Naive B cell (primary cell): ENCODE measurements at regions not wholly inside any gene's neighbourhood (a gene's known extent, or its start where the extent isn't known, plus 50 kb on each side); places are given as distances from the start of the nearest gene placed in this dataset.

Experiments
- ATAC-seq, 2 donors: fragments of 150-1000 bp; cut with Tn5 transposase; 2 replicates each; pipeline ENCODE4 v1.10.0; 2021; ENCODE audit warnings: low read depth in 2 of 2, mild to moderate bottlenecking in 2 of 2, moderate library complexity in 2 of 2
- DNase-seq: peaks from one replicate; pipeline ENCODE4 v3.0.0; 2022
- H3K27ac Mint-ChIP-seq, 6 donors: one replicate each; pipeline ENCODE4 v1.8.0; 2020 to 2022; ENCODE audit warnings: mild to moderate bottlenecking in 6 of 6, mixed read lengths in 6 of 6, moderate library complexity in 5 of 6, inconsistent platforms in 2 of 6
- H3K27me3 Mint-ChIP-seq, 3 donors: one replicate each; pipeline ENCODE4 v1.8.0; 2021 to 2022; ENCODE audit warnings: mixed read lengths in 3 of 3, mild to moderate bottlenecking in 1 of 3
- H3K36me3 Mint-ChIP-seq, 2 donors: one replicate each; pipeline ENCODE4 v1.8.0; 2020 to 2022; ENCODE audit warnings: mixed read lengths in 2 of 2, inconsistent platforms in 1 of 2, mild to moderate bottlenecking in 1 of 2
- H3K4me1 Mint-ChIP-seq, 3 donors: one replicate each; pipeline ENCODE4 v1.8.0; 2020 to 2022; ENCODE audit warnings: mixed read lengths in 3 of 3, inconsistent platforms in 1 of 3, mild to moderate bottlenecking in 1 of 3, moderate library complexity in 1 of 3
- H3K4me3 Mint-ChIP-seq, 8 donors: one replicate each; pipeline ENCODE4 v1.8.0; 2020 to 2022; ENCODE audit warnings: mild to moderate bottlenecking in 8 of 8, mixed read lengths in 8 of 8, moderate library complexity in 8 of 8, inconsistent platforms in 2 of 8
- H3K9me3 Mint-ChIP-seq, 7 donors: one replicate each; pipeline ENCODE4 v1.8.0; 2020 to 2022; ENCODE audit warnings: mixed read lengths in 7 of 7, mild to moderate bottlenecking in 5 of 7, inconsistent platforms in 2 of 7, moderate library complexity in 1 of 7

DNA sequence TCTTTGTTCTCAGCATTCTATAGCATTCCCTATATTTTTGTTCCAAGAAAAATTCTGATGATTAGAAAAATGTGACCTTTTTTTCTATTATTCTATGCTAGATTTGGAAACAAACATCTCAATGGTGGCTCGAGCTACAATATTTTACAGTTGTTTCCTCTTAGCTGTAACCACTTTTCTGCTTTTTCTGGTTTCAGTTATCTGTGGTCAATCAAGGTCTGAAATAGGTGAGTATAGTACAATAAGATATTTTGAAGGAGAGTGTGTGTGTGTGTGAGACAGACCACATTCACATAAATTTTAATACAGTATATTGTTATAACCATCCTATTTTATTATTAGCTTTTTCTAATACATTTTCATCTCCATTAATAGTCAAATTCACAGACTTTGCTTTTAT lies 564.5 kb upstream of the GHITM start:
- Mint-ChIP-seq H3K27ac (no peak overlapping the region), H3K36me3 (no peaks in the 10 kb centered on the region), H3K9me3 (peaks cover 3 to 22% (median 8%) of the 10 kb centered on the region in 7 donors), H3K27me3 (no peaks in the 10 kb centered on the region), H3K4me3 (no peak overlapping the region), H3K4me1 (no peaks in the 10 kb centered on the region)
- ATAC-seq (no peak), DNase-seq (no peak)

DNA sequence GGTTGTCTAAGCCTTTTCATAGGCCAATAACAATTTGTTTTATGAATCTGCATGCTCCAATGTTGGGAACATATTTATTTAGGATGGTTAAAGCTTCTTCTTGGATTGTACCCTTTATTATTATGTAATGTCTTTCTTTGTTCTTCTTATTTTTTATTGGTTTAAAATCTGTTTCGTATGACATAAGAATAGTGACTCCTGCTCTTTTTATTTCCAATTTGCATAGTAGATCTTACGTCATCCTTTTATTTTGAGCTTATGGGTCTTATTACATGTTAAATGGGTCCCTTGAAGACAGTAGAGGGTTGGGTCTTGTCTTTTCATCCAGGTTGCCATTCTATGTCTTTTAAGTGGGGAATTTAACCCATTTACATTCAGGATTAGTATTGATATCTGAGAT lies 561.9 kb upstream of the GHITM start:
- ATAC-seq (no peak), DNase-seq (no peak)
- no peaks in the 10 kb centered on the region for H3K36me3 Mint-ChIP-seq
- no peak overlapping the region for H3K27ac Mint-ChIP-seq
- no peaks in the 10 kb centered on the region for H3K4me1 Mint-ChIP-seq
- H3K27me3 Mint-ChIP-seq, result no peaks in the 10 kb centered on the region
- H3K9me3 Mint-ChIP-seq, result peaks cover 1 to 22% (median 7%) of the 10 kb centered on the region in 7 donors
- H3K4me3 Mint-ChIP-seq, result no peak overlapping the region

DNA sequence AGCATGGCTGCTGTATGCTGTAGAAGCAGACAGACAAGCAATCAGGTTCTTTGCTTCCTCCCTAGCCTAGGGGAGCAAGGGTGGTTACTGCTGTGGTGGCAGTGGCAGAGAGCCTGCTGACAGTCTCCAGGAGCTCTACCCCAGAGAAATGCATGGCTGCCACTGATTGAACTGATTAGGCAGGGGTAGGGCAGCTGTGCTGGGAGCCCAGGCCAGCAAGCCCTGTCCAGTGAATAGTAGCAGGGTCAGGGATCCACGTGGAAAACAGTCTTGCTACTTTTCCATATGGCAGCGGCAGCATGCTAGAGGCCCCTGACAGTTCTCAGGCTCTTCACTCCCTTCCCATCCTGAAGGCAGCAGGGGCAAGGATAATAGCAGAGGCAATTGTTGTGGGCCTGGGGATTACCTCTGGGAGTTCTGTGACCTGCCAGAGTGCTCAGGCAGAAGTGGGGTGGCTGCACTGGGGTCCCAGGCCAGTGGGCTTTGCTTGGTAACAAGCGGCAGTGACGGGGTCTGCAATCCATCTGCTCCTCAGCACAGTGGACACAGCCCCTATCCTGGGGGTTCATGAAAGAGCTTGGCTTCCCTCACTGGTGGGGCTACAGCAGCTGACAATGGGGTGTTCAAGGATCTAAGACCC lies 558.8 kb upstream of the GHITM start:
- Mint-ChIP-seq H3K27ac (no peak overlapping the region), H3K4me3 (no peak overlapping the region), H3K36me3 (no peaks in the 10 kb centered on the region), H3K4me1 (no peaks in the 10 kb centered on the region), H3K9me3 (peaks cover 3 to 22% (median 7%) of the 10 kb centered on the region in 7 donors), H3K27me3 (no peaks in the 10 kb centered on the region)
- DNase-seq (no peak), ATAC-seq (no peak)

DNA sequence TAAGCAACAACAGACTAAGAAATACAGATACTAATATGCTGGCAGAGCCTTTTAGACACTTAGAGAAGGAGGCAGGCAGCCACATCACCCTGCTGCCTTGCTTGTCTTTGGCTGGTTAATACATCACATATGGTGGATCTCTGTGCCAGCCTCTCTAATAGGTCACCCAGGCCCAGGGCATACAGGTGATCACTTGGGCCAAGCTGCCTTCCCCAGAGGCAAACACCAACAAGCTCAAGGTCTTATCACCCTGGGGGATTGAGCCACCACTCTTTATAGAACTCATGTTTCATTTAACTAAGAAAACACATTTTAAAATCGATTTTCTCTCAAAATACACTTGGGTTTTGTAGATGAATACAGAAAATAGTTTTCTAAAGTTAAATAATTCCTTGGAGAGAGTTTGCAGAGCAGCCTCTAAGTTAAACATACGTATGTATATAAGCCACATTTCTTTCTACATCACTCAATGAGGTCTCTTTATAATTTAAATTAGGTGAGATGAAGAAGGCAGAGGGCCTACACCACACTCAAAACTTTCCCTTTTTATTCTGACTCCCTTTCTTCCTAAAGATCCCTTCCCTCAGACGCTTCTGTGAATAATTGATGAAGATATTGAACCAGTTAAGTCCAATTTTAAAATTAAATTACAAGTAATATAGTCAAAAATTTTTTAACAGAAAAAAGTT lies 556.8 kb upstream of the GHITM start:
- Mint-ChIP-seq H3K27me3 (no peaks in the 10 kb centered on the region), H3K27ac (no peak overlapping the region), H3K4me1 (no peaks in the 10 kb centered on the region), H3K36me3 (no peaks in the 10 kb centered on the region), H3K4me3 (no peak overlapping the region), H3K9me3 (peaks cover 2 to 15% (median 4%) of the 10 kb centered on the region in 7 donors)
- ATAC-seq (no peak), DNase-seq (no peak)

DNA sequence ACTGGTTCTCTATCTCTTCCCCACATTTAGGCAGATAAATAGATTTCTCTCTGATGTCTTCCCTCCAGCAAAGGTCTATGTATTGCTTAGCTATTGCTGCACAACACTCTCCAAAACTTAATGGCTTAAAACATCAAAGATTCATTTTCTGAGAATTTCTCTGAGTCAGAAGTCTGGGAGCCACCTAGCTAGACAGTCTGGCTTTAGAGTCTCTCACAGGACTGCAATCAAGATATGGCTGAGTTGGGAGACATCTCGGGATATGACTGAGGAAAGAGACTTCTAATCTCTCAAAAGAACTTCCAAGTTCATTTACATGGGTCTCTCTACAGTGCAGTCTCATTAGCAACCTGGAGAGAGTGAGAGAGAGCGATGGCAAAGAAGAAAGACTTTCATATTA lies 553.6 kb upstream of the GHITM start:
- Mint-ChIP-seq H3K9me3 (peaks cover 0 to 3% (median 0%) of the 10 kb centered on the region in 7 donors), H3K27ac (no peak overlapping the region), H3K27me3 (no peaks in the 10 kb centered on the region), H3K36me3 (no peaks in the 10 kb centered on the region), H3K4me3 (no peak overlapping the region), H3K4me1 (no peaks in the 10 kb centered on the region)
- DNase-seq (no peak), ATAC-seq (no peak)

DNA sequence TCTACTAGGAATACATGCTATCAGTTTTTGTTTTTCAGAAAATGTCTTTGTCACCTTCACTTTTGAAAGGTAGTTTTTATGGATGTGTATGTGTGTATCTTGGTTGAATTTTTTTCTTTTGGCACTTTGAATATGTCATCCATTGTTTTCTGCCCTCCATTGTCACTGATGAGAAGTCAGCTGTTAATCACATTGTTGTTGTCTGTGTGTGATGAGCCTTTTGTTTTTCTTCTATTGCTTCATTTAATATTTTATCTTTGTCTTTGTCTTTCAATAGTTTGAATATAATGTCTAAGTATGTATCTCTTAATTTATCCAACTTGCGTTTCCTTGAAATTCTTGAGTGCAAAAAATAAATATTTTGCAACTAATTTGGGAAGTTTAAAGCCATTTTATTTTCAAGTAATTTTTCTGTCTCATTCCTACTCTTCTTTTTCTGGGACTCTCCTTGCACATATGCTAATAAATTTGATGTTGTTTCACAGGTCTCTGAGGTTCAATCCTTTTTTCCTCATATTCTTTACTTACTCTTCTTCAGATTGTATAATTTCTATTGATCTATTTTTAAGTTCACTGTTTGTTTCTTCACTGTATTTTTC lies 546.9 kb upstream of the GHITM start:
- Mint-ChIP-seq H3K4me3 (no peak overlapping the region), H3K27me3 (no peaks in the 10 kb centered on the region), H3K4me1 (no peaks in the 10 kb centered on the region), H3K9me3 (peaks cover 6 to 22% (median 8%) of the 10 kb centered on the region in 7 donors), H3K27ac (no peak overlapping the region), H3K36me3 (peaks cover 5 to 13% of the 10 kb centered on the region in 2 donors)
- no peak for DNase-seq
- no peak for ATAC-seq

DNA sequence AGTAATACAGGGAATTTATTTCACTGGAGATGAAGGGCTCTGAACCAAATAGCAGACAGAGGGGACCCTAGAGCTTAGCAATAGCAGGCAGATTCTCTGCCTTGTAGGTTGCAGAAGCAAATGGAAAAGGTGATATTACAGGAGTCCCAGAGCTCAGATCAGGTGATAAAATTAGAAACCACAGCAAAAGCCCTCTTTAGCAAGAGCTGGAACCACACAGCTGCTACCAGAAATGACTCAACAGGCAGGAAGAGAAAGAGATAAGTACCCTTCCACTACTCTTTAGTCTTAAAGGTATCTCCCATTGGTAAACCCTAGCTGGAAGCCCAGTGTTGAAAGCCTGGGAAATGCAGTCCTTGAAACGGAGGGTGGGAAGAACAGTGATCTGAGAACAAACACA lies 535.6 kb upstream of the GHITM start:
- DNase-seq (no peak), ATAC-seq (no peak)
- no peaks in the 10 kb centered on the region for H3K36me3 Mint-ChIP-seq
- H3K4me1 Mint-ChIP-seq, result no peaks in the 10 kb centered on the region
- H3K27ac Mint-ChIP-seq, result no peak overlapping the region
- H3K9me3 Mint-ChIP-seq, result peaks cover 0 to 17% (median 5%) of the 10 kb centered on the region in 7 donors
- H3K27me3 Mint-ChIP-seq, result no peaks in the 10 kb centered on the region
- no peak overlapping the region for H3K4me3 Mint-ChIP-seq

DNA sequence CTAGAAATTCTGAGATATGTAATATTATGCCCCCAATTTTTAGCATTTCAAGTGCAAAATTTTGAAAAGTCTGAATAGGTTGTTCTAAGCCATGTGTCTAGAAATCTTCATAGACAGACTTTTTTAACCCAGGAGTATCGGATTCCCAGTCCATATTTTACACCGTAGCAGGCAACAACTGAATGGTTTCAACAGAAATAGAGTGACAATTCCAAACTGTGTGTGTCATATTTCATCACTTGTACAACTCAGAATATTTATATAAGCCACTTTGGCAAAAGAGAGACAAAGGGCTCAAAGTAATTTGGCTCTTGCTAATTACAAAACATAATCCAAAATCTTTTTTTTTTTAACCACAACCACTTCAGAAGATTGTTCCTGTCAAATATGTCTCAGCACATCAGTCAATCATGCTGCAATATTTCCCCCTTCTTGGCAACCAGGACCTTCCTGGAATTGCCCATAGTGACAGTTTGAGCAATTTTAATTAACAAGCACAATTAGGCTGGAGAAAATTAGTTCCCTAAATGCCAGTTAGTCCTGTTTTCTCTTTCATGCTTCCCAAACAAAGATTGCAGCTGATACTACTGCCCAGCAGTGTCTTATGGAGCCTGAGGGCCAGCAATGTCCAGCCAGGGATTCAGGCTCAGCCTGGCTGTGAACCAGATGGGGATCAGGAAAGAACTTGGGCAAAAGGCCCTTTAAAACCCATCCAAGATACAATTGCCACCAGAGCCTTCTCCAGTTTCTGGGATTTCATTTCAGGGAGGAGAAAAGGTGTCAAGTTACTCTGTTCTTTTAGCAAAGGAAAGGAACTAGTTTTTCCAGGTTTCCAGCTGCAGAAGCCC lies 533.3 kb upstream of the GHITM start:
- no peaks in the 10 kb centered on the region for H3K27me3 Mint-ChIP-seq
- peaks cover 2 to 16% (median 5%) of the 10 kb centered on the region in 7 donors for H3K9me3 Mint-ChIP-seq
- DNase-seq (no peak), ATAC-seq (no peak)
- no peak overlapping the region for H3K4me3 Mint-ChIP-seq
- H3K4me1 Mint-ChIP-seq, result no peaks in the 10 kb centered on the region
- no peak overlapping the region for H3K27ac Mint-ChIP-seq
- no peaks in the 10 kb centered on the region for H3K36me3 Mint-ChIP-seq

DNA sequence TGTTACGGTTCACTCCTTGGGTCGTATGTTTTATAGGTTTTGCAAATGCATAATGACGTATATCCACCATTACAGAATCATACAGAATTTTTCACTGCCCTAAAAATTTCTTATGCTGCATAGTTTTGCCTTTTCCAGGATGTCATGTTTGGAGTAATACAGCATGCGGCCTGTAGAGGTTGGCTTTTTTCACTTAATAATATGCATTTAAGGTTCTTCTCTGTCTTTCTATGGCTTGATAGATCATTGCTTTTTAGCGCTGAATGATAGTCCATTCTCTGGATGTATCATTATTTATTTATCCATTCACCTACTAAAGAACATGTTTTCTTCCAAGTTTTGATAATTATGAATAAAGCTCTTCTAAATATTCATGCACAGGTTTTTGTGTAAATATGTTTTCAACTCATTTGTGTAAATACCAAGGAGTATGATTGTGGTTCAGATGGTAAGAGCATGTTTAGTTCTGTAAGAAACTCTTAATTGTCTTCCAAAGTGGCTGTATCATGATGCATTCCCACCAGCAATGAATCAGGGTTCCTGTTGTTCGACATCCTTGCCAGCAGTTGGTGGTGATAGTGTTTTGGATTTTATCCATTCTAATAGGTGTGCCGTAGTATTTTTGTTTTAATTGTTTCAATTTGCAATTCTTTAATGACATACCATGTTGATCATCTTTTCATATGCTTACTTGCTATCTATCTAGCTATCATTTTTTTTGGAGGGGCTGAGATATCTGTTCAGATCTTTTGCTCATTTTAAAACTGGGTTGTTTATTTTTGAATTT lies 531.2 kb upstream of the GHITM start:
- Mint-ChIP-seq H3K36me3 (no peaks in the 10 kb centered on the region), H3K9me3 (peaks cover 2 to 17% (median 6%) of the 10 kb centered on the region in 7 donors), H3K4me3 (no peak overlapping the region), H3K27ac (no peak overlapping the region), H3K27me3 (no peaks in the 10 kb centered on the region), H3K4me1 (no peaks in the 10 kb centered on the region)
- DNase-seq (no peak), ATAC-seq (no peak)

DNA sequence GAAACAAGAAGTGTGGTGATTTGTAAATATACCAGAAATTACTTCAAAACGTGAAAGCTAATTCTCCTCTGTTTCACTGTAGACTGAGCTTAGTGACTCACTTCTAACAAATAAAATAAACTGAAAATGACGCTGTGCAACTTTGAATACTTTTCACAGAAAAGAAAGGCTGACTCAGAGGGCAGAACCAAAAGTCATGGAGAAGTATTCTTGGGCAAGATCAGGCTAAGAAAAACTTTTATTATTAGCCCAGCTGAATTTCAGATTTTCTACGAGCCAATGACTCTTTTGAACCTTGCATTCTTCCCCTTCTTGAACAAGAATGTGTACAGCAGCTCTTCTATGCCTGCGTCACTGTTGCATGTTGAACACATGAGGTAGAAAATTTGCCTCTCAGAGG lies 527.3 kb upstream of the GHITM start:
- Mint-ChIP-seq H3K27me3 (no peaks in the 10 kb centered on the region), H3K4me3 (no peak overlapping the region), H3K9me3 (peaks cover 0 to 20% (median 6%) of the 10 kb centered on the region in 7 donors), H3K4me1 (no peaks in the 10 kb centered on the region), H3K36me3 (no peaks in the 10 kb centered on the region), H3K27ac (no peak overlapping the region)
- ATAC-seq (no peak), DNase-seq (no peak)

DNA sequence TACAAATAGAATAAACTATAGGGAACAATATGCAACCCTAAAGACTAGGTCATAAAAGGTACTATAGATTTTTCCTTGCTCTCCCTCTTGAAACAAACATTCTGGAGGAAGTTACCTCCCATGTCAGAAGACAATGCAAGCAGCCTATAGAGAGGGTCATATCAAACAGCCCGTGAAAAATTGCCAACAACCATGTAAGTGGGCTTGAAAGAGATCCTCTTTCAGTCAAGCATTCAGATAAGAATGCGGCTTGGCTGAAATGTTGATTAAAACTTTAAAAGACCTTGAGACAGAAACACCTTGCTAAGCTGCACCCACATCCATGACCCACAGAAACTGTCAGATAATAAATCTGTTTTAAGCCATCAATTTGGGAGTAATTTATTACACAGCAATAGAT lies 526.6 kb upstream of the GHITM start:
- Mint-ChIP-seq H3K4me1 (no peaks in the 10 kb centered on the region), H3K27me3 (no peaks in the 10 kb centered on the region), H3K36me3 (no peaks in the 10 kb centered on the region), H3K4me3 (no peak overlapping the region), H3K27ac (no peak overlapping the region), H3K9me3 (peaks cover 0 to 20% (median 5%) of the 10 kb centered on the region in 7 donors)
- ATAC-seq, result no peak
- no peak for DNase-seq

DNA sequence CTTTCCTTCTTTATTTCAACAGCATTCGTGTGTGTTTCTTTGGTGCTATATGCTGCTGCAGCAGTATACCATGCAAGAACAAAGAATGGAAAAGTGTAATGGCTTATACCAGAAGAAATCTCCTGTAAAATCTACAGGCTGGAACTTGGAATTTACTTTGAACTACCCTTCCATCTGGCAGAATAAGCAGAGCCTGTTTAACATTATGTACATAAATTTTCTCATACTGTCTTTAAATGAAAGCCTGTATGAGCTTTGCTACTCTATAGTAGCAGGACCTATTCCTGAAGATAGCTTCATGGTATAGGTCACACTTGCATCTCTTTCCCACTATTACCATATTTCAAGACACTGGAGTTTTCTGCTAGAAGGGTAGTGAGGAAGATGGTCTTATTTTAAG lies 522.1 kb upstream of the GHITM start:
- ATAC-seq (no peak), DNase-seq (no peak)
- no peaks in the 10 kb centered on the region for H3K27me3 Mint-ChIP-seq
- no peaks in the 10 kb centered on the region for H3K4me1 Mint-ChIP-seq
- no peak overlapping the region for H3K4me3 Mint-ChIP-seq
- no peak overlapping the region for H3K27ac Mint-ChIP-seq
- no peaks in the 10 kb centered on the region for H3K36me3 Mint-ChIP-seq
- H3K9me3 Mint-ChIP-seq, result peaks cover 0 to 11% (median 2%) of the 10 kb centered on the region in 7 donors
